B cell (primary cell): ENCODE measurements at regions not wholly inside any gene's neighbourhood (a gene's known extent, or its start where the extent isn't known, plus 50 kb on each side); places are given as distances from the start of the nearest gene placed in this dataset.

Experiments used
- ATAC-seq: fragments of 200-7000 bp; cut with Tn5 transposase; one replicate; pipeline ENCODE4 v1.10.0; 2021; ENCODE audit warnings: low read depth, mild to moderate bottlenecking, moderate number of reproducible peaks, moderate library complexity
- CTCF ChIA-PET: fragments of 350-600 bp; sonication (Branson Sonifier 250); formaldehyde crosslinking; loops from one replicate; lab custom pipeline; 2021; ENCODE audit warnings: antibody characterized with exemption, inconsistent platforms; lab: Charles Lee
- POLR2A ChIA-PET: fragments of 350-600 bp; sonication (Branson Sonifier 250); formaldehyde crosslinking; loops from one replicate; lab custom pipeline; 2021; ENCODE audit warnings: antibody characterized with exemption; lab: Charles Lee
- DNase-seq: peaks from one replicate; pipeline ENCODE4 v3.0.0; 2013
- H2AFZ ChIP-seq: 2 replicates; pipeline ENCODE4 v1.6.1; 2012; ENCODE audit warnings: mild to moderate bottlenecking, low read depth, low read length; ENCODE audit not compliant: insufficient read depth, poor library complexity, severe bottlenecking
- H3K27ac ChIP-seq, 2 donors: 1 replicate in 1 of 2; 2 replicates in 1 of 2; pipeline ENCODE4 v1.5.1; 2012 to 2013; ENCODE audit warnings: low read length in 2 of 2, mild to moderate bottlenecking in 2 of 2, moderate library complexity in 1 of 2
- H3K27me3 ChIP-seq, 4 experiments: fragments of 200-600 bp in 1 of 4; sonication (generic) in 1 of 4; replicated peaks in 1 of 4; 1 replicate in 2 of 4; 2 replicates in 2 of 4; pipeline versions ENCODE4 v1.6.1 to v1.7.0; 2013 to 2016; ENCODE audit warnings: low read length in 3 of 4, mild to moderate bottlenecking in 2 of 4, mixed read lengths in 1 of 4, moderate library complexity in 1 of 4; ENCODE audit not compliant: insufficient read depth in 4 of 4, control insufficient read depth in 3 of 4; ENCODE audit errors: control extremely low read depth in 1 of 4
- H3K36me3 ChIP-seq, 2 experiments: replicated peaks in 1 of 2; 1 replicate in 1 of 2; 2 replicates in 1 of 2; pipeline versions ENCODE4 v1.6.1 to v1.7.1; 2013; ENCODE audit warnings: low read length in 1 of 2; ENCODE audit not compliant: insufficient read depth in 2 of 2, control insufficient read depth in 1 of 2; ENCODE audit errors: control extremely low read depth in 1 of 2, extremely low read depth in 1 of 2
- H3K4me1 ChIP-seq, 2 donors: fragments of 200-600 bp in 1 of 2; sonication (generic) in 1 of 2; 1 replicate in 1 of 2; 2 replicates in 1 of 2; pipeline versions ENCODE4 v1.5.1 to v1.6.1; 2013 to 2017; ENCODE audit warnings: low read length in 2 of 2; ENCODE audit not compliant: control insufficient read depth in 2 of 2, insufficient read depth in 2 of 2
- H3K4me2 ChIP-seq: replicated peaks from 2 replicates; pipeline ENCODE3; 2012; ENCODE audit warnings: mild to moderate bottlenecking, low read depth, low read length; ENCODE audit not compliant: poor library complexity, severe bottlenecking
- H3K4me3 ChIP-seq, 5 experiments: fragments of 200-600 bp in 1 of 5; sonication (generic) in 1 of 5; 1 replicate in 3 of 5; 2 replicates in 2 of 5; pipeline versions ENCODE4 v1.5.1 to v1.7.0; 2011 to 2016; ENCODE audit warnings: low read length in 4 of 5, mild to moderate bottlenecking in 4 of 5, low read depth in 2 of 5, control low read depth in 1 of 5, moderate library complexity in 1 of 5; ENCODE audit not compliant: insufficient read depth in 1 of 5; ENCODE audit errors: control extremely low read depth in 1 of 5, extremely low read depth in 1 of 5
- H3K79me2 ChIP-seq: fragments of 200-600 bp; sonication (generic); one replicate; pipeline ENCODE4 v1.6.0; 2016; ENCODE audit warnings: low read length; ENCODE audit not compliant: control insufficient read depth, insufficient read depth
- H3K9ac ChIP-seq: fragments of 200-600 bp; sonication (generic); 2 replicates; pipeline ENCODE4 v1.6.1; 2017; ENCODE audit warnings: mild to moderate bottlenecking, low read length, moderate library complexity
- H3K9me3 ChIP-seq, 3 donors: one replicate each; pipeline versions ENCODE4 v1.6.1 to v1.7.1; 2013; ENCODE audit warnings: low read length in 2 of 3; ENCODE audit not compliant: control insufficient read depth in 2 of 3, insufficient read depth in 1 of 3; ENCODE audit errors: control extremely low read depth in 1 of 3
- H4K20me1 ChIP-seq: 2 replicates; pipeline ENCODE4 v1.6.0; 2012; ENCODE audit warnings: mild to moderate bottlenecking, low read length; ENCODE audit not compliant: insufficient read depth, control insufficient read depth, poor library complexity, severe bottlenecking
- H3K27ac Mint-ChIP-seq: one replicate; pipeline ENCODE4 v1.8.0; 2021; ENCODE audit warnings: mixed read lengths
- H3K27me3 Mint-ChIP-seq: one replicate; pipeline ENCODE4 v1.8.0; 2021; ENCODE audit warnings: mixed read lengths
- H3K4me1 Mint-ChIP-seq: one replicate; pipeline ENCODE4 v1.8.0; 2021; ENCODE audit warnings: mixed read lengths
- H3K4me3 Mint-ChIP-seq: one replicate; pipeline ENCODE4 v1.8.0; 2021; ENCODE audit warnings: mixed read lengths
- H3K9me3 Mint-ChIP-seq: one replicate; pipeline ENCODE4 v1.8.0; 2022; ENCODE audit warnings: mixed read lengths; ENCODE audit not compliant: insufficient read depth
- EZH2 ChIP-seq: IDR thresholded peaks from 2 replicates; pipeline ENCODE4 v1.6.1; 2012; ENCODE audit warnings: borderline replicate concordance, low read depth, mild to moderate bottlenecking, moderate library complexity, low read length; ENCODE audit not compliant: insufficient read depth, poor library complexity, severe bottlenecking
- WGBS: methylation state at CpG from one replicate; pipeline ENCODE4 v1.1.5; 2013; ENCODE audit warnings: missing lambda C conversion rate; ENCODE audit not compliant: insufficient coverage; 5-methylcytosine and 5-hydroxymethylcytosine counted together
- intact Hi-C: fragments of 100-400 bp; cut with micrococcal nuclease; formaldehyde crosslinking; loops from one replicate; pipeline ENCODE4 v1.10.0; 2022
- TF ChIP-seq, protein P1 (sequence below): fragments of 200-600 bp; IDR thresholded peaks from one replicate; pipeline ENCODE4 v1.8.0; 2022; ENCODE audit warnings: antibody characterized with exemption, mild to moderate bottlenecking

DNA sequence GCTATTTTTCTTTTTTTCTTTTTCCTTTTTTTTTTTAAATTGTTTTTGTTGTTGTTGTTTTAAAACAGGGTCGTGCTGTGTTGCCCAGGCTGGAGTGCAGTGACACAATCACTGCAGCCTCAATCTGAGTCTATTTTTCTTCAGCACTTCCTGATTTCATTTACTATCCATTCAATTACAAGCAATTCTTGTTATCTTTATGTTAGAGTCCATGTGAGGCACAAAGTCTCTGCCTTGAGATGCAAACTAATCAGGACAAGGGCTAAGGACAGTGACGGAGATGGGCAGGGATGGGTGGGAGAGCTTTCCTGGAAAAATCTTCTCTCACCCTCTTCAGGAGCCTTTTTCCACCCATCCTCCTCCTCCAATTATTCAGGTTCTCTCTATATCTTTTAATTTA, 157.3 kb upstream of the AUTS2 start:
- WGBS = no CpG with 5 or more reads among the region's 2 CpGs
- Mint-ChIP-seq H3K27me3 (peaks cover 3% of the 10 kb centered on the region), H3K27ac (no peak overlapping the region), H3K9me3 (peaks cover 5% of the 10 kb centered on the region), H3K4me3 (no peak overlapping the region), H3K4me1 (no peaks in the 10 kb centered on the region)
- Histone ChIP-seq H3K27me3 (peaks cover 0 to 10% (median 0%) of the 10 kb centered on the region in 4 experiments), H2AFZ (no peak overlapping the region), H3K9ac (no peak overlapping the region), H3K4me3 (no peak overlapping the region), H4K20me1 (no peaks in the 10 kb centered on the region), H3K4me2 (no peak overlapping the region), H3K79me2 (no peaks in the 10 kb centered on the region), H3K27ac (no peak overlapping the region), H3K4me1 (no peaks in the 10 kb centered on the region), H3K36me3 (no peaks in the 10 kb centered on the region), H3K9me3 (peaks cover 1 to 41% (median 19%) of the 10 kb centered on the region in 3 donors)
- intact Hi-C loops = no loop called here
- ATAC-seq (no peak), DNase-seq (no peak)
- CTCF ChIA-PET = interaction anchor here (0.6 kb wide), 1 partner anchor 57 kb away, joined by 3 read pairs; no protein-coding TSS in a partner anchor
- POLR2A ChIA-PET = interaction anchor here (0.7 kb wide), 1 partner anchor 417 kb away, joined by 4 read pairs; no protein-coding TSS in a partner anchor
- TF ChIP-seq, protein P1, sequence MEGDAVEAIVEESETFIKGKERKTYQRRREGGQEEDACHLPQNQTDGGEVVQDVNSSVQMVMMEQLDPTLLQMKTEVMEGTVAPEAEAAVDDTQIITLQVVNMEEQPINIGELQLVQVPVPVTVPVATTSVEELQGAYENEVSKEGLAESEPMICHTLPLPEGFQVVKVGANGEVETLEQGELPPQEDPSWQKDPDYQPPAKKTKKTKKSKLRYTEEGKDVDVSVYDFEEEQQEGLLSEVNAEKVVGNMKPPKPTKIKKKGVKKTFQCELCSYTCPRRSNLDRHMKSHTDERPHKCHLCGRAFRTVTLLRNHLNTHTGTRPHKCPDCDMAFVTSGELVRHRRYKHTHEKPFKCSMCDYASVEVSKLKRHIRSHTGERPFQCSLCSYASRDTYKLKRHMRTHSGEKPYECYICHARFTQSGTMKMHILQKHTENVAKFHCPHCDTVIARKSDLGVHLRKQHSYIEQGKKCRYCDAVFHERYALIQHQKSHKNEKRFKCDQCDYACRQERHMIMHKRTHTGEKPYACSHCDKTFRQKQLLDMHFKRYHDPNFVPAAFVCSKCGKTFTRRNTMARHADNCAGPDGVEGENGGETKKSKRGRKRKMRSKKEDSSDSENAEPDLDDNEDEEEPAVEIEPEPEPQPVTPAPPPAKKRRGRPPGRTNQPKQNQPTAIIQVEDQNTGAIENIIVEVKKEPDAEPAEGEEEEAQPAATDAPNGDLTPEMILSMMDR = no peak
- no peak for TF ChIP-seq EZH2

DNA sequence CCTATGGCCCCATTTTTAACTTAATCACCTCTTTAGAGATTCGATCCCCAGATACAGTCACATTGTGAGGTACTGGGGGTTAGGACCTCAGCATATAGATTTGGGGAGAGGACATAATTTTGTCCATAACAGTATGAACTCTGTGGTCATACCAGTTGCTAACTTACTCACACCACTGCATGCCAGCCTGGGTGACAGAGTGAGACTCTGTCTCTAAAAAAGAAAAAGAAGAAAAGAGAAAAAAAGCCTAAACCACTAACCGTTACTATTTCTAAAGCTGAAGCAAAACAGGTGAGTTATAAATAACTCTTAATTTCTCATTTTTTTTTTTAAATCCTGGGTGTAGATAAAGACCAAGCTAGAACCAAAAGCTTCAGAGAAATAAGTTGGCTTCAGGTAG, 155.1 kb upstream of the AUTS2 start:
- no peaks in the 10 kb centered on the region for H3K79me2 ChIP-seq
- H3K9me3 ChIP-seq = peaks cover 1 to 41% (median 19%) of the 10 kb centered on the region in 3 donors
- H4K20me1 ChIP-seq = no peaks in the 10 kb centered on the region
- H3K4me3 ChIP-seq = no peak overlapping the region
- no peak overlapping the region for H3K9ac ChIP-seq
- H3K4me1 Mint-ChIP-seq = no peaks in the 10 kb centered on the region
- no peak overlapping the region for H3K27ac Mint-ChIP-seq
- no peaks in the 10 kb centered on the region for H3K4me1 ChIP-seq
- POLR2A ChIA-PET = no interaction called here
- no peak for TF ChIP-seq EZH2
- TF ChIP-seq, protein P1 = no peak
- H3K9me3 Mint-ChIP-seq = peaks cover 5% of the 10 kb centered on the region
- WGBS = no CpG with 5 or more reads among the region's 2 CpGs
- H3K4me3 Mint-ChIP-seq = no peak overlapping the region
- no peaks in the 10 kb centered on the region for H3K27me3 Mint-ChIP-seq
- H2AFZ ChIP-seq = no peak overlapping the region
- H3K36me3 ChIP-seq = no peaks in the 10 kb centered on the region
- H3K27ac ChIP-seq = no peak overlapping the region
- CTCF ChIA-PET = no interaction called here
- ATAC-seq (no peak), DNase-seq (no peak)
- intact Hi-C loops = no loop called here
- no peak overlapping the region for H3K4me2 ChIP-seq
- H3K27me3 ChIP-seq = no peaks in the 10 kb centered on the region
